Nephron progenitor cell (in vitro differentiated cells): ENCODE measurements at regions not wholly inside any gene's neighbourhood (a gene's known extent, or its start where the extent isn't known, plus 50 kb on each side); places are given as distances from the start of the nearest gene placed in this dataset.

Experiments used
- DNase-seq: peaks from one replicate; pipeline ENCODE4 v3.0.0; 2021
- H3K27ac Mint-ChIP-seq: 2 replicates; pipeline ENCODE4 v1.8.0; 2021; ENCODE audit warnings: mild to moderate bottlenecking, moderate library complexity, mixed read lengths
- H3K27me3 Mint-ChIP-seq: 2 replicates; pipeline ENCODE4 v1.8.0; 2021; ENCODE audit warnings: mild to moderate bottlenecking, low read depth, mixed read lengths; ENCODE audit not compliant: poor library complexity
- H3K36me3 Mint-ChIP-seq: 2 replicates; pipeline ENCODE4 v1.8.0; 2021; ENCODE audit warnings: low read depth, mixed read lengths
- H3K4me1 Mint-ChIP-seq: 2 replicates; pipeline ENCODE4 v1.8.0; 2021; ENCODE audit warnings: mixed read lengths
- H3K4me3 Mint-ChIP-seq: 2 replicates; pipeline ENCODE4 v1.8.0; 2021; ENCODE audit warnings: mild to moderate bottlenecking, moderate library complexity, mixed read lengths
- H3K9me3 Mint-ChIP-seq: 2 replicates; pipeline ENCODE4 v1.8.0; 2021; ENCODE audit warnings: mild to moderate bottlenecking, moderate library complexity, mixed read lengths
- TF ChIP-seq, protein P1 (sequence below): fragments of 200-600 bp; sonication (generic); IDR thresholded peaks from 2 replicates; pipeline ENCODE4 v1.5.0; 2021; ENCODE audit warnings: antibody characterized with exemption

DNA sequence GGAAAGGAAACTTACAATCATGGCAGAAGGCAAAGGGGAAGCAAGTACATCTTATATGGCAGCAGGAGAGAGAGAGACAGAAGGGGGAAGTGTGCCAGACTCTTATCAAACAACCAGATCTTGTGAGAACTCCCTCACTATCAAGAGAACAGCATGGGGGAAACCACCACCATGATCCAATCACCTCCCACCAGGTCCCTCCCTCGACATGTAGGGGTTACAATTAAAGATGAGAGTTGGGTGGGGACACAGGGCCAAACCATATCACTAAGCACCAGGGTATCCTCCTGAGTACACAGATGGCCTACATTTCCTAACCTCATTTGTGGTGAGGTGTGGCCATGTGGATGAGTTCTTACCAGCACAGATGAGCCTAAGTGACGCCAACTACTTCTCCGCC is 348.6 kb upstream of the ZFHX3 start:
- peaks cover 10% of the 10 kb centered on the region for H3K9me3 Mint-ChIP-seq
- no peak overlapping the region for H3K27ac Mint-ChIP-seq
- H3K27me3 Mint-ChIP-seq = peaks cover 3% of the 10 kb centered on the region
- no peak for DNase-seq
- peaks cover 28% of the 10 kb centered on the region for H3K4me1 Mint-ChIP-seq
- TF ChIP-seq, protein P1, sequence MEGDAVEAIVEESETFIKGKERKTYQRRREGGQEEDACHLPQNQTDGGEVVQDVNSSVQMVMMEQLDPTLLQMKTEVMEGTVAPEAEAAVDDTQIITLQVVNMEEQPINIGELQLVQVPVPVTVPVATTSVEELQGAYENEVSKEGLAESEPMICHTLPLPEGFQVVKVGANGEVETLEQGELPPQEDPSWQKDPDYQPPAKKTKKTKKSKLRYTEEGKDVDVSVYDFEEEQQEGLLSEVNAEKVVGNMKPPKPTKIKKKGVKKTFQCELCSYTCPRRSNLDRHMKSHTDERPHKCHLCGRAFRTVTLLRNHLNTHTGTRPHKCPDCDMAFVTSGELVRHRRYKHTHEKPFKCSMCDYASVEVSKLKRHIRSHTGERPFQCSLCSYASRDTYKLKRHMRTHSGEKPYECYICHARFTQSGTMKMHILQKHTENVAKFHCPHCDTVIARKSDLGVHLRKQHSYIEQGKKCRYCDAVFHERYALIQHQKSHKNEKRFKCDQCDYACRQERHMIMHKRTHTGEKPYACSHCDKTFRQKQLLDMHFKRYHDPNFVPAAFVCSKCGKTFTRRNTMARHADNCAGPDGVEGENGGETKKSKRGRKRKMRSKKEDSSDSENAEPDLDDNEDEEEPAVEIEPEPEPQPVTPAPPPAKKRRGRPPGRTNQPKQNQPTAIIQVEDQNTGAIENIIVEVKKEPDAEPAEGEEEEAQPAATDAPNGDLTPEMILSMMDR = no peak
- peaks cover 5% of the 10 kb centered on the region for H3K36me3 Mint-ChIP-seq
- no peak overlapping the region for H3K4me3 Mint-ChIP-seq

DNA sequence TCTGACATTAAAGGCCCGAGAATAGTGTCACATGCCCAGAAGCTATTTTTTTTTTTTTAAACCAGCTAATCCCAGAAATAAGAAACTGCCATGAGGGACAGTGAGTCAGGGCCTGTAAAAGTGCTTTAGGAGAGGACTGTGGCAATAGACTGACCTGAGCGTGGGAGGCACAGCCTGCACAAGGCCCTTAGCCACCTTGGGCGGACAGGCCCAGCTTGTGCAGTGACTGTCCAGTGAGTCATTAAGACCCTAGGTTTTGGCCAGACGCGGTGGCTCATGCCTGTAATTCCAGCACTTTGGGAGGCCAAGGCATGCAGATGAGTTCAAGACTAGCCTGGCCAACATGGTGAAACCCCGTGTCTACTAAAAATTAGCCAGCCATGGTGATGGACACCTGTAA is 343.0 kb upstream of the ZFHX3 start:
- Mint-ChIP-seq H3K27me3 (no peaks in the 10 kb centered on the region), H3K4me1 (no peaks in the 10 kb centered on the region)
- DNase-seq = no peak

DNA sequence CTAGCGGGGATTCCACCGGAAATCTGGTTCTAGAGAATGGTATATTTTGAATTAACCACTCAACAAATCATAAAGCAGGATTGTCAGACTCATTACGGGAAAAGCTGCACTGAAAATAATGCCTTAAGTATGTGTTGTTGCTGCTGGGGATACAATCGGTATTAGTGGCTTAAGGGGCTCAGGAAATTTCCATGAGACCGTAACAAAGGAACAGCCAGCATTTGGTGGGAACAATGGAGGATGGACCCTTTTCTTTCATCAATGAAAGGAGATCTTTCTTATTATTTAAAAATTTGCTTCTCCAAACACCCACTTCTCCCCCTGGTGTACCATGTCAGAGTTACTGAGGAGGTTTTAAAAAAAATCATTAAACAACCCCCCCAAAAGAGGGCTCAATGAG is 342.6 kb upstream of the ZFHX3 start:
- no peak overlapping the region for H3K27ac Mint-ChIP-seq
- no peak overlapping the region for H3K4me3 Mint-ChIP-seq
- no peaks in the 10 kb centered on the region for H3K9me3 Mint-ChIP-seq
- H3K27me3 Mint-ChIP-seq = peaks cover under 1% of the 10 kb centered on the region
- H3K36me3 Mint-ChIP-seq = no peaks in the 10 kb centered on the region
- TF ChIP-seq, protein P1 = no peak
- no peaks in the 10 kb centered on the region for H3K4me1 Mint-ChIP-seq
- DNase-seq = no peak

More for the DNA sequence above, 343.0 kb upstream of the ZFHX3 start:
- Mint-ChIP-seq H3K36me3 (no peaks in the 10 kb centered on the region), H3K9me3 (no peaks in the 10 kb centered on the region), H3K27ac (no peak overlapping the region), H3K4me3 (no peak overlapping the region)
- TF ChIP-seq, protein P1 = no peak

DNA sequence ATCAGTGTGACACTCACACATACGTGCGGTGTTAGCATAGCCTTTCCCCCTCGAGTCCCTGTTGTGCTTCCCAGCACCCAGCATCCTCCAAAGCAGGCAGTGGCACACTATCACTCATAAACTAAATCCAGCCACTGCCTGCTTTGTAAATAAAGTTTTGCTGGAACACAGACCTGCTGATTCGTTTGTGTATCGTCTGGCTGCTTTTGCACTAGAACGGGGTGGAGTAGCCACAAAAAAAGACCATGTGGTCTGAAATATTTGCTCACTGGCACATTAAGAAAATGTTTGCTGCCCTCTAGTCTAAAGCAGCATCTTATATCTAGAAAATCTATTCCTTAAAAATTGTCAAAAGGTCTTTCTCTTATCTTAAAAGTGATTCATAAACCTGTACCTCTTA is 341.2 kb upstream of the ZFHX3 start:
- Mint-ChIP-seq H3K4me3 (no peak overlapping the region), H3K36me3 (no peaks in the 10 kb centered on the region), H3K27ac (peak overlapping the region; percentile 12), H3K4me1 (peaks cover 9% of the 10 kb centered on the region), H3K9me3 (no peaks in the 10 kb centered on the region), H3K27me3 (peaks cover 4% of the 10 kb centered on the region)
- DNase-seq = no peak
- TF ChIP-seq, protein P1 = no peak

DNA sequence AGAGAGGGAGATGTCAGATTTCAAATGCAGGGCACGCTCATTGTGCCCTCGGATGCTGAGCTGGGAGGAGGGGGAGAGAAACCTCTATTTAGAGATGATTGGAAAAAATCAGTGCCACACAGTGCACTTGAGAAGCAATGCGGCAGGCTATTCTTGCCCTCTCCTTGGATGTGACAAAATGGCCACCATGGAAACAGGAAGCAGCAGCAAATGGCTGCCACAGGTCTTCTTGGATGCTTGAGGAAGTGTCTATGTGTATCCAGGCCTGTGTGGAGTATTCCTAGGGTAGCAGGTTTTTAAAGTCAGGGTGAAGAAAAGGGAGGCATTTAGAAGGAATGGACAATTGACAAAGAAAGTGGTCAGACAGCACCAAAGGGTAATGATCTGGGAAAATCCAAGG is 340.1 kb upstream of the ZFHX3 start:
- Mint-ChIP-seq H3K9me3 (no peaks in the 10 kb centered on the region), H3K4me1 (peaks cover 18% of the 10 kb centered on the region), H3K4me3 (no peak overlapping the region), H3K27ac (no peak overlapping the region), H3K36me3 (no peaks in the 10 kb centered on the region), H3K27me3 (peaks cover 4% of the 10 kb centered on the region)
- DNase-seq = no peak
- TF ChIP-seq, protein P1 = no peak

DNA sequence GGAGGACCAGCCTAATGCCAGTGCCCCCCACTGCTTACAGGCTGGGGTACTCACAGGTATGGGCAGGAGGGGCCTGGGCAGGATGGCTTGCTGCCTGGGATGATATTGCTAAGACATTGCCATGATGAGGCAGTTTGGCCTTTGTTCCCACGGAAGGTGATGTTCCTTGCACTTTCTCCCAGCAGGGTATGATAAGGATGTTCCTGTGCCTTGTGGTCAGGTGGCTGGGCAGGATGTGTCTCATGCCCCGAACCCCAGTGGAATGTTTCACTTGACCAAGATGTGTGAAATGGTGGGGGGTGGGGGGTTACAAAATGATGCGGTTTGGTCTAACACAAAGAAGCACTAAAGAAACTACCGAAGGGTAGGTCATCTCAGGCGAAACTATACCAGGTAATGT is 337.8 kb upstream of the ZFHX3 start:
- Mint-ChIP-seq H3K27me3 (peaks cover 4% of the 10 kb centered on the region), H3K9me3 (no peaks in the 10 kb centered on the region)

More for the DNA sequence above, 337.8 kb upstream of the ZFHX3 start:
- Mint-ChIP-seq H3K4me1 (peaks cover 27% of the 10 kb centered on the region), H3K4me3 (no peak overlapping the region), H3K27ac (no peak overlapping the region), H3K36me3 (no peaks in the 10 kb centered on the region)
- no peak for DNase-seq
- TF ChIP-seq, protein P1 = no peak
